ENCODE measurements at regions not wholly inside any gene's neighbourhood (a gene's known extent, or its start where the extent isn't known, plus 50 kb on each side); places are given as distances from the start of the nearest gene placed in this dataset. TPM values are rescaled to one million over a fixed set of nuclear protein-coding genes. Genes with fewer than 3 reads are reported as not detected.
"Not testable (repeated sequence)": the region's sequence is repeated elsewhere in the genome, so short reads cannot be mapped to it uniquely, and the experiment has no call there.

DNA sequence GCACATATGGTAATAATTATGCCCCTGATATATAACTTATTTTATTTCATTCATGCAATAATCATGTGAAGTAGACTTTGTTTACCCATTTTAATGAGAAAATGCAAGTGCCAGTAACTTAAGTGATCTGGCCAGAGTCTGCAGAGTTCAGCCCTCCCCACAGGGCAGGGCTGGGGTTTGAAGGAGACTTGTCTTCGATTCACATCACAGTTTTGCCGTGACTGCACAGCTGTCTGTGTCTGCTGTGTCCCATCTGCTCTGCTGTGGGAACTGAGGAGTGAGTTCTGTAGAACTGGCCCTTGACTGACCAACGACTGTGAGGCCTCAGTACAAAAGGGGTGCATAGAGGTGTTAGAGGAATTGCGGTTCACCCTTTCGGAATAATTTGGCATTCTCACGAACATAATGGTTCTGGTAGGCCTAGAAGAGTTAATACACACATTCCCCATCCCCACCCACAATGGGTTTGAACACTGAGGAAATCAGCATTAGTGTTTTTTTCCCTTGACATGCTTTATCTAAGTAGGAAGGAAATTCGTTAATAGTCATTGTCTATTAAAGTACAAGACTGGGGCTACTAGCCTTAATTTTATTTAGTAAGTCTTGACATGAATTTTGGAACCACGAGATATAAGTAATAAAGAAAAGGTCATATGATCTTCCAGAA is 113.6 kb upstream of the MON1B start:
- no peak for DNase-seq (ENCODE audit: missing footprints)
- intact Hi-C loops (cut with DNase I), result no loop called here
- no peak for ATAC-seq

DNA sequence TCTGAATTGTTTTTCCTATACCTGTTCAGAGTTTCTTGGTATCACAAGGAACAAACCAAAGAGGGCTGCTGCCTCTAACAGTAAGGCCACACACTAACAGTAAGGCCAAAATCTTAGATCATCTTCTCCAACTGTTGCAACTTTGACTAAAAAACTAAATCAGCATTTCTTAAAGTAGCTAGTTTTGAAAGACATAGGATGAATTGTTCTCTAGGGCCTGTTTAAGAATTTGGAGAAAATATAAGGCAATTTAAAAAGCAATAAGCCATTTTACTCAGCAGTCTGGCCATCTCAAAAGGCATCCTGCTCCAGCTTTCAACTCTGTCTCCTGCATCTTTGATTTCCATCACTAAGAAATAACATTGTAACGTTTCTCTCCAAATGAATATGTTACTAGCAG is 105.0 kb upstream of the MON1B start:
- ATAC-seq, result no peak
- intact Hi-C loops (cut with DNase I), result no loop called here
- no peak for DNase-seq (ENCODE audit: missing footprints)

GRCh38 chr16:77090062-77090461 is 100.9 kb upstream of the MON1B start:
- ATAC-seq (no peak), DNase-seq (ENCODE audit: missing footprints) (no peak)
- intact Hi-C loops (cut with DNase I), result no loop called here

DNA sequence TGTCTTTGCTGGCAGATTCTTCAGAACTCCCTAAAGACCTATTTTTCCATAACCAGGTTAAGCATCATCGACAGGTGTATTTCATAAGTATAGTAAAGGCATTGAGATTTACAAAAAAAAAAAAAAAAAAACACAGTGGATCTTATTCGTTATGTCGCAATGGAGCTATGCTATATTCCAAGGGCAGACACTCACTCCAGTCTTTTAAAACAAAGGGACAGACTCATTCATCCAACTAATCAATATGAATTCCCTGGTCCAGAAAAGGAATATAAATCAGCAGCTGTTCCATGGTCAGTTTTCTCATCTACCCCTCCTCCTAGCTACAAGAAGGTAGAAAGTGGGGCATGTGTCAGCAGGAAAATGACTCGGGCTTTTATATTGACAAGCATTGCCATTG is 97.7 kb upstream of the MON1B start:
- intact Hi-C loops (cut with DNase I), result no loop called here
- DNase-seq (ENCODE audit: missing footprints), result no peak
- no peak for ATAC-seq

GRCh38 chr16:77093999-77094398 is 97.0 kb upstream of the MON1B start:
- ATAC-seq (no peak), DNase-seq (ENCODE audit: missing footprints) (no peak)
- intact Hi-C loops (cut with DNase I), result no loop called here

DNA sequence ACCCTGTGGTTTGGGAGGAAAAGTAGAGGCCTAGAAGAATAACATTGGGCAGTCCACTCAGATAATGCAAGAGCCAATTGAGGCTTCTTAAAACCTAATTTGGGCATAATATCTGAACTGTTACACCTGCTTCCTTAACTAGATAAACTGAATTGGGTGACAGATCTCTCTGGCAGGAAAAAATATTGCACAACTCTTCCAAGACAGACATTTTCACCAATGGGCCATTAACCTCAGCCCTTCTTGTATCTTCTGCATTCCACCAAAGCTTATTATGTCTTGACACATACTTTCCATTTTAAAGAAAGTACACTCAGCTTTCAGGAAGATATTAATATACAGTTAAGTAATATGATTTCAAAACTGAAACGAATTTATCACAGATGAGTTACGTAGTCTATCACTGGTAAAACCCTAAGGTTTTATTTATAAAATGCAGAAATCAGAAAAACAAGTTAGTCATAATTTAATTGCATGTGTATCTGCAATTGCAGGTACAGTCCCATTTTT is 79.9 kb upstream of the MON1B start:
- intact Hi-C loops (cut with DNase I), result no loop called here
- ATAC-seq (no peak), DNase-seq (ENCODE audit: missing footprints) (no peak)

GRCh38 chr16:77112746-77113145 is 78.2 kb upstream of the MON1B start:
- ATAC-seq, result no peak
- DNase-seq (ENCODE audit: missing footprints), result no peak
- intact Hi-C loops (cut with DNase I), result no loop called here

- DNase-seq (ENCODE audit: missing footprints), result no peak
- intact Hi-C loops (cut with DNase I), result no loop called here
- ATAC-seq, result no peak
Observed at GRCh38 chr16:77113835-77114234, 77.2 kb upstream of the MON1B start.

- ATAC-seq; intact Hi-C loops (cut with DNase I); DNase-seq (ENCODE audit: missing footprints): not testable (repeated sequence)
Observed at GRCh38 chr16:77114361-77114760, 76.6 kb upstream of the MON1B start.

GRCh38 chr16:77116856-77117255 is 74.1 kb upstream of the MON1B start:
- intact Hi-C loops (cut with DNase I), result no loop called here

DNA sequence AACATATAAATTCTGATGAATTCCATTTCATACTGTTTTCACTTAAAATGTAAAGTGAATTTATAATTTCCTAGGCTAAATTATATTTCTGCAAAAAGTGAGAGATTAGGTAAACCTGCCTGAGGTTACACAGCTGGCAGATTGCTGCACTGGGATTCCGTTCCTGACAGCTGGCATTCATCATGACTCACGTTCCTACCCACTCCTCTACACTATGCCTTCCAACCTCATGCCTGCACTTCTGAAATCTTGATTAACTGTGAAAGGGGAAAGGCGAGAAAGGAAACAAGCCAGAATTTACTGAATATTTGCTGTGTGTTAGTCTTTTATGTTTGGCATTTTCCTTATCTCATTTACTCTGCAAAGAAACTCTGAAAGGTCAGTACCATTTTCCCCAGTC is 73.3 kb upstream of the MON1B start:
- no peak for ATAC-seq
- intact Hi-C loops (cut with DNase I), result no loop called here
- DNase-seq (ENCODE audit: missing footprints), result no peak

More at GRCh38 chr16:77116856-77117255, 74.1 kb upstream of the MON1B start:
- DNase-seq (ENCODE audit: missing footprints) (no peak), ATAC-seq (no peak)

- intact Hi-C loops (cut with DNase I), result no loop called here
- no peak for ATAC-seq
- no peak for DNase-seq (ENCODE audit: missing footprints)
Observed at GRCh38 chr16:77131398-77131797, 59.6 kb upstream of the MON1B start.

DNA sequence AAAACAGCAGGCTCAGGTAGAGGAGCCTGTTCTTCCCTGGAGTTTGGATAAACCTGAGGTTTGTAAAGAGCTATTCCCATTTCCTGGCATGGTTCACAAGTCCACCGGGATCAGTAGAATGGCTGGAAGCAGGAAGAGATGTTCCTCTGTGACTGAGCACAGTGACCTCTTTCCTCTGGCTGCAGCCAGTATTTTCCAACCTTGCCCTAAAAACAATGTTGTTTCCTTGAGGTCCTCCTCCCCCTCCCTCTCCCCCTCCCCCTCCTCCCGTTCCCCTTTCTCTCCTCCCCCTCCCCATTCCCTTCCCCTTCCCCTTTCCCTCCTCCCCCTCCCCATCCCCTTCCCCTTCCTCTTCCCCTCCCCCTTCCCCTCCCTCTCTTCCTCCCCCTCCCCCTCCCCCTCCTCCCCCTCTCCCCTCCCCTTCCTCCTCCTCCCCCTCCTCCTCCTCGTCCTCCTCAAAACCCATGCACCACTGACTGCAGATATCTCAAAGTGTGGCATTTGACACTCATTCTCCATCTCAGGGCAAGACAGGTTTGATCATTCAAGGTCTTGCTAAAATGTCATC is 58.9 kb upstream of the MON1B start:
- no peak for DNase-seq (ENCODE audit: missing footprints)
- ATAC-seq, result no peak
- intact Hi-C loops (cut with DNase I), result no loop called here

DNA sequence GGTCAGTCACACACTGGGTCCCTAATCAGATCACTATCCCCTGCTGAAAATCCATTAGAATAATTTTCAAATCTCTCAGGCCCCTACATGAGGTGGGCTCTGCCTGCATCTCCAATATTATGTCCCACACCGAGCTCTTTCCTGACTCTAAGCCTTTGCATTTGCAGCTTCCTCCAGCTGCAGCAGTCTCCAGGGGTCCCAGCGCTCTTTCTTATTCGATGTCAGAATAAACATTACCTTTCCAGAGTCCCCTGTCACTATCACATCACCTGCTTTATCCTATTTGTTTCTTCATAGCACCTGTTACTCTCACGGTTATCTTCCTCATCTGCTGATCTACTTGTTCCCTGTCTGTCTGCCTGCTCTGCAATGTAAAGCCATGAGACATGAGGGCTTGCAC is 57.3 kb upstream of the MON1B start:
- ATAC-seq (no peak), DNase-seq (ENCODE audit: missing footprints) (no peak)
- intact Hi-C loops (cut with DNase I), result no loop called here

- no peak for DNase-seq (ENCODE audit: missing footprints)
- intact Hi-C loops (cut with DNase I), result no loop called here
- no peak for ATAC-seq
Observed at GRCh38 chr16:77137045-77137444, 53.9 kb upstream of the MON1B start.

Small RNA genes lying in the stretch of these regions (microRNA-seq; reads per million reads assigned to microRNA genes)
- not detected for gene MIR4719

All from Right ventricle myocardium inferior (tissue), 1 donor.